ENCODE measurements at regions not wholly inside any gene's neighbourhood (a gene's known extent, or its start where the extent isn't known, plus 50 kb on each side); places are given as distances from the start of the nearest gene placed in this dataset.

- no peak overlapping the region for H3K27ac ChIP-seq
- ChIA-PET POLR2A (ENCODE audit: low non-redundant PET) (no interaction called here), CTCF (no interaction called here)
Measured at GRCh38 chr20:58025233-58025632, 203.2 kb downstream of the ANKRD60 start.

GRCh38 chr20:58024241-58024721 is 204.2 kb downstream of the ANKRD60 start:
- no peak overlapping the region for H3K27ac ChIP-seq
- DNase-seq (ENCODE audit: low spot score), result no peak
- TF ChIP-seq CTCF (conservative IDR thresholded peaks at IDR 0.05; ENCODE audit: low read depth), result no peak
- POLR2A ChIA-PET (ENCODE audit: low non-redundant PET), result no interaction called here
- CTCF ChIA-PET, result interaction anchor here (0.6 kb wide), 1 partner anchor 1727 kb away, joined by 3 read pairs; no protein-coding TSS in a partner anchor

More at GRCh38 chr20:58025233-58025632, 203.2 kb downstream of the ANKRD60 start:
- no peak for TF ChIP-seq CTCF (conservative IDR thresholded peaks at IDR 0.05; ENCODE audit: low read depth)
- no peak for DNase-seq (ENCODE audit: low spot score)

- no peak for TF ChIP-seq CTCF (conservative IDR thresholded peaks at IDR 0.05; ENCODE audit: low read depth)
- ChIA-PET CTCF (interaction anchor here (0.6 kb wide), 1 partner anchor 1728 kb away, joined by 3 read pairs; no protein-coding TSS in a partner anchor), POLR2A (ENCODE audit: low non-redundant PET) (interaction anchor here (0.5 kb wide), 1 partner anchor 11 kb away, joined by 4 read pairs; no protein-coding TSS in a partner anchor)
- no peak for DNase-seq (ENCODE audit: low spot score)
- H3K27ac ChIP-seq, result no peak overlapping the region
Measured at GRCh38 chr20:58023781-58024180, 204.7 kb downstream of the ANKRD60 start.

GRCh38 chr20:58023346-58023745 is 205.1 kb downstream of the ANKRD60 start:
- no peak for TF ChIP-seq CTCF (conservative IDR thresholded peaks at IDR 0.05; ENCODE audit: low read depth)
- DNase-seq (ENCODE audit: low spot score), result no peak
- CTCF ChIA-PET, result interaction anchor here (0.6 kb wide), 1 partner anchor 25 kb away, joined by 5 read pairs; no protein-coding TSS in a partner anchor
- no peak overlapping the region for H3K27ac ChIP-seq
- POLR2A ChIA-PET (ENCODE audit: low non-redundant PET), result interaction anchor here (0.5 kb wide), 1 partner anchor 11 kb away, joined by 4 read pairs; no protein-coding TSS in a partner anchor

- POLR2A ChIA-PET (ENCODE audit: low non-redundant PET), result no interaction called here
- no peak for DNase-seq (ENCODE audit: low spot score)
- CTCF ChIA-PET, result interaction anchor here (0.6 to 0.7 kb wide), 3 partner anchors 25 to 1381 kb away, joined by 4 to 5 read pairs (median 5); no protein-coding TSS in a partner anchor
- no peak for TF ChIP-seq CTCF (conservative IDR thresholded peaks at IDR 0.05; ENCODE audit: low read depth)
- H3K27ac ChIP-seq, result no peak overlapping the region
Measured at GRCh38 chr20:58022711-58023110, 205.7 kb downstream of the ANKRD60 start.

GRCh38 chr20:58021481-58021880 is 207.0 kb downstream of the ANKRD60 start:
- no peak overlapping the region for H3K27ac ChIP-seq
- DNase-seq (ENCODE audit: low spot score), result peak; percentile 59
- CTCF ChIA-PET, result interaction anchor here (1.0 kb wide), 1 partner anchor 310 kb away, joined by 3 read pairs; no protein-coding TSS in a partner anchor
- POLR2A ChIA-PET (ENCODE audit: low non-redundant PET), result no interaction called here
- TF ChIP-seq CTCF (conservative IDR thresholded peaks at IDR 0.05; ENCODE audit: low read depth), result no peak

All from RWPE1 (cell line).